ENCODE measurements at regions not wholly inside any gene's neighbourhood (a gene's known extent, or its start where the extent isn't known, plus 50 kb on each side); places are given as distances from the start of the nearest gene placed in this dataset.

DNA sequence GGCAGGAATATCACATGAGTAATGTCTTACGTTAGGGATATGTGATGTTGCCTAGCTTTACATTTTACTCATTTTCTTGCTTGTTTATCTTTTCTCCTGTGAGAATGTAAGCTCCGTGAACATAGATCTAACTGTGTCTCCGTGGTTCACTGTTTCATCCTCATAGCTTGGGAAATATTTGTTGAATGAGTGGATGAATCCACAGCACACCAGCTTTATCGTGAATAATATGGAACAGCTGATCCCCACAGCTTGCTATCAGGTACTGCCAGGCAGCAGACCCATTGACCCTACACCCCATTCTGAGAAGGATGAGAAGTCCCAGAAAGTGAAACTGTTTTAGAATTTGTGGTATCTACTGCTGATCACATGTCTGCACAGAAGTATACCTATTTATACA, 106.8 kb upstream of the FBN2 start (continued):
- TF ChIP-seq, protein P1, sequence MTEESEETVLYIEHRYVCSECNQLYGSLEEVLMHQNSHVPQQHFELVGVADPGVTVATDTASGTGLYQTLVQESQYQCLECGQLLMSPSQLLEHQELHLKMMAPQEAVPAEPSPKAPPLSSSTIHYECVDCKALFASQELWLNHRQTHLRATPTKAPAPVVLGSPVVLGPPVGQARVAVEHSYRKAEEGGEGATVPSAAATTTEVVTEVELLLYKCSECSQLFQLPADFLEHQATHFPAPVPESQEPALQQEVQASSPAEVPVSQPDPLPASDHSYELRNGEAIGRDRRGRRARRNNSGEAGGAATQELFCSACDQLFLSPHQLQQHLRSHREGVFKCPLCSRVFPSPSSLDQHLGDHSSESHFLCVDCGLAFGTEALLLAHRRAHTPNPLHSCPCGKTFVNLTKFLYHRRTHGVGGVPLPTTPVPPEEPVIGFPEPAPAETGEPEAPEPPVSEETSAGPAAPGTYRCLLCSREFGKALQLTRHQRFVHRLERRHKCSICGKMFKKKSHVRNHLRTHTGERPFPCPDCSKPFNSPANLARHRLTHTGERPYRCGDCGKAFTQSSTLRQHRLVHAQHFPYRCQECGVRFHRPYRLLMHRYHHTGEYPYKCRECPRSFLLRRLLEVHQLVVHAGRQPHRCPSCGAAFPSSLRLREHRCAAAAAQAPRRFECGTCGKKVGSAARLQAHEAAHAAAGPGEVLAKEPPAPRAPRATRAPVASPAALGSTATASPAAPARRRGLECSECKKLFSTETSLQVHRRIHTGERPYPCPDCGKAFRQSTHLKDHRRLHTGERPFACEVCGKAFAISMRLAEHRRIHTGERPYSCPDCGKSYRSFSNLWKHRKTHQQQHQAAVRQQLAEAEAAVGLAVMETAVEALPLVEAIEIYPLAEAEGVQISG (CRISPR knock-in tag; IDR thresholded peaks at IDR 0.05): no peak
- TF ChIP-seq CREM (IDR thresholded peaks at IDR 0.05): no peak
- TF ChIP-seq CREM (CRISPR knock-in tag; IDR thresholded peaks at IDR 0.05): no peak
- TF ChIP-seq ZNF274 (CRISPR knock-in tag; IDR thresholded peaks at IDR 0.05): no peak
- no peak for TF ChIP-seq ZNF337 (CRISPR knock-in tag; IDR thresholded peaks at IDR 0.05; ENCODE audit: borderline replicate concordance, low read depth)
- no peak for TF ChIP-seq NFE2L2 (IDR thresholded peaks at IDR 0.05; ENCODE audit: low read length)

GRCh38 chr5:128645581-128645980, 107.5 kb upstream of the FBN2 start:
- no TSS peak for BruUV-seq (replicated peaks)
- ChIA-PET CTCF (ENCODE audit: low intra/inter-chr PET ratio, low total read pairs) (no interaction called here), POLR2A (no interaction called here)
- DNase-seq (ENCODE audit: low spot score) (no peak), ATAC-seq (no peak), FAIRE-seq (no peak)
- Histone ChIP-seq H3K4me2 (ENCODE audit: low read depth, low read length) (no peak overlapping the region), H3K27me3 (ENCODE audit: control insufficient read depth in 1 of 2, insufficient read depth in 2 of 2, low read length in 2 of 2) (no peaks in the 10 kb centered on the region), H4K20me1 (ENCODE audit: insufficient read depth, low read length) (no peaks in the 10 kb centered on the region), H3K9ac (ENCODE audit: insufficient read depth, low read depth, low read length) (no peak overlapping the region), H3K4me1 (ENCODE audit: insufficient read depth, low read length) (no peaks in the 10 kb centered on the region), H2AFZ (ENCODE audit: low read length) (no peak overlapping the region), H3K36me3 (replicated peaks in 1 of 2; ENCODE audit: control insufficient read depth in 1 of 2, insufficient read depth in 2 of 2, low read length in 2 of 2) (no peaks in the 10 kb centered on the region), H3K4me3 (replicated peaks in 1 of 3; ENCODE audit: insufficient read depth in 1 of 3, low read depth in 2 of 3, low read length in 3 of 3) (no peak overlapping the region), H3K79me2 (ENCODE audit: insufficient read depth, low read length) (no peaks in the 10 kb centered on the region), H3K9me3 (ENCODE audit: low read length) (no peaks in the 10 kb centered on the region), H3K27ac (ENCODE audit: extremely low read length, insufficient read depth, low read length) (no peak overlapping the region)
- in situ Hi-C loops (cut with HindIII; ENCODE audit: extremely low pct_ligation_motif_present, low pct_unique_long_range_greater_than_20kb) (no loop called here), intact Hi-C loops (cut with micrococcal nuclease; ENCODE audit: unreplicated experiment) (no loop called here)
- 5% methylated on average over 1 of the region's 1 CpG for WGBS (ENCODE audit: low lambda C conversion rate)
- no peak for TF ChIP-seq ZNF737 (CRISPR knock-in tag; IDR thresholded peaks at IDR 0.05; ENCODE audit: borderline replicate concordance)
- TF ChIP-seq CREB1 (IDR thresholded peaks at IDR 0.05): no peak
- TF ChIP-seq CREB1 (CRISPR knock-in tag; IDR thresholded peaks at IDR 0.05): no peak
- no peak for TF ChIP-seq PRPF4 (IDR thresholded peaks at IDR 0.05; ENCODE audit: low read depth, low read length, poor library complexity, severe bottlenecking)
- no peak for TF ChIP-seq KDM5B (CRISPR knock-in tag; IDR thresholded peaks at IDR 0.05; ENCODE audit: borderline replicate concordance)
- TF ChIP-seq TOE1 (CRISPR knock-in tag; IDR thresholded peaks at IDR 0.05): no peak
- TF ChIP-seq FOXC1 (CRISPR knock-in tag; IDR thresholded peaks at IDR 0.05; ENCODE audit: borderline replicate concordance): no peak
- no peak for TF ChIP-seq ZFP90 (CRISPR knock-in tag; IDR thresholded peaks at IDR 0.05; ENCODE audit: borderline replicate concordance)
- no peak for TF ChIP-seq ZNF740 (CRISPR knock-in tag; IDR thresholded peaks at IDR 0.05)
- TF ChIP-seq TMF1 (CRISPR knock-in tag; IDR thresholded peaks at IDR 0.05; ENCODE audit: low read depth): no peak
- TF ChIP-seq ZNF563 (CRISPR knock-in tag; IDR thresholded peaks at IDR 0.05): no peak
- no peak for TF ChIP-seq EP300 (IDR thresholded peaks at IDR 0.05; ENCODE audit: low read depth in 2 of 2, low read length in 2 of 2)
- TF ChIP-seq EP300 (CRISPR knock-in tag; IDR thresholded peaks at IDR 0.05; ENCODE audit: borderline replicate concordance): no peak

All from HepG2 (cell line).